ENCODE measurements at regions not wholly inside any gene's neighbourhood (a gene's known extent, or its start where the extent isn't known, plus 50 kb on each side); places are given as distances from the start of the nearest gene placed in this dataset.

- TF ChIP-seq CTCF (optimal IDR thresholded peaks at IDR 0.05 in 1 of 3, IDR thresholded peaks at IDR 0.05 in 1 of 3, conservative IDR thresholded peaks at IDR 0.05 in 1 of 3; ENCODE audit: extremely low read depth in 1 of 3, insufficient read depth in 2 of 3, low read length in 3 of 3) (no peak), EZH2 (IDR thresholded peaks at IDR 0.05; ENCODE audit: low read length) (no peak)
Observed at GRCh38 chr14:58820032-58820431, 182.3 kb downstream of the DACT1 start.

Data from keratinocyte (primary cell).